Pancreas (tissue), 10 donors: ENCODE measurements at regions not wholly inside any gene's neighbourhood (a gene's known extent, or its start where the extent isn't known, plus 50 kb on each side); places are given as distances from the start of the nearest gene placed in this dataset.

ENCODE experiments used
- ATAC-seq, 4 donors: fragments of 200-7000 bp; cut with Tn5 transposase; one replicate each; pipeline versions ENCODE4 v1.8.0 to v1.9.1; 2020; ENCODE audit warnings: mild to moderate bottlenecking in 4 of 4, moderate library complexity in 4 of 4
- DNase-seq, 6 donors: peaks; one replicate each; pipeline ENCODE4 v3.0.0-alpha.2; 2020
- FAIRE-seq: peaks from 2 replicates; lab custom pipeline; 2012; peaks lifted over from hg19 to GRCh38; lab: Jason Lieb, UNC
- H3K27ac ChIP-seq, 4 donors: fragments of 200-600 bp; sonication (generic); 1 replicate in 3 of 4; 2 replicates in 1 of 4; pipeline versions ENCODE4 v1.5.0 to v1.8.0; 2020
- H3K27me3 ChIP-seq, 4 donors: fragments of 200-600 bp; one replicate each; pipeline ENCODE4 v1.8.0; 2021
- H3K36me3 ChIP-seq, 3 donors: fragments of 200-600 bp; sonication (generic) in 1 of 3; one replicate each; pipeline versions ENCODE4 v1.5.0 to v1.8.0; 2020 to 2021
- H3K4me1 ChIP-seq, 3 donors: fragments of 200-600 bp; one replicate each; pipeline ENCODE4 v1.8.0; 2021
- H3K4me3 ChIP-seq, 4 donors: fragments of 200-600 bp; sonication (generic) in 2 of 4; one replicate each; pipeline versions ENCODE4 v1.5.0 to v1.8.0; 2020 to 2021
- H3K9me3 ChIP-seq, 4 donors: fragments of 200-600 bp; one replicate each; pipeline ENCODE4 v1.8.0; 2021
- CTCF ChIP-seq, 4 donors: fragments of 200-600 bp; sonication (generic) in 3 of 4; IDR thresholded peaks; one replicate each; pipeline versions ENCODE4 v1.5.0 to v1.8.0; 2021; ENCODE audit warnings: antibody characterized with exemption in 4 of 4
- WGBS, 2 donors: extraction: QIAGEN DNeasy Blood & Tissue Kit; methylation state at CpG; one replicate each; pipeline ENCODE4 v1.1.7; 2013; 5-methylcytosine and 5-hydroxymethylcytosine counted together
- intact Hi-C, 3 donors: fragments of 100-400 bp; cut with DNase I; formaldehyde crosslinking; loops; one replicate each; pipeline versions ENCODE4 v1.11.1 to v1.14.2; 2022
- donor health status: healthy with polysubstance abuse.
- donor health status: DM: no; HTN: no; CAD: no; lungs with moderate emphysema.
- donor health status: DM: no; HTN: no; CAD: no.
- donor health status: control.
- donor health status: control.
- donor health status: Bipolar disorder and iron deficiency.
- donor health status: DM: yes; HTN: yes; CAD: no.
- donor health status: DM: no; HTN: no; CAD: no.
- donor health status: DM: no; HTN: no; CAD: no.
- donor health status: DM: yes; HTN: yes; CAD: no.

- Histone ChIP-seq H3K36me3 (no peaks in the 10 kb centered on the region), H3K9me3 (no peaks in the 10 kb centered on the region), H3K4me3 (no peak overlapping the region), H3K4me1 (no peaks in the 10 kb centered on the region), H3K27ac (no peak overlapping the region), H3K27me3 (no peaks in the 10 kb centered on the region)
- intact Hi-C loops = no loop called here
- FAIRE-seq = no peak
- no peak for ATAC-seq
- TF ChIP-seq CTCF (IDR thresholded peaks at IDR 0.05) = no peak
- WGBS, 2 donors = 24 to 30% methylated on average over 6 of the region's 6 CpGs
- DNase-seq = no peak
These were observed 91.5 kb upstream of the NLRP1 start for GRCh38 chr17:5675625-5676421.

GRCh38 chr17:5677620-5678019, 93.3 kb upstream of the NLRP1 start:
- no peaks in the 10 kb centered on the region for H3K4me1 ChIP-seq
- WGBS, 2 donors = 14 to 38% methylated on average over 1 of the region's 1 CpG
- H3K36me3 ChIP-seq = no peaks in the 10 kb centered on the region
- no peak for FAIRE-seq
- H3K9me3 ChIP-seq = no peaks in the 10 kb centered on the region
- DNase-seq = no peak
- no peak overlapping the region for H3K27ac ChIP-seq
- no peak for TF ChIP-seq CTCF (IDR thresholded peaks at IDR 0.05)
- intact Hi-C loops = no loop called here
- ATAC-seq = no peak
- H3K4me3 ChIP-seq = no peak overlapping the region
- H3K27me3 ChIP-seq = no peaks in the 10 kb centered on the region

DNA sequence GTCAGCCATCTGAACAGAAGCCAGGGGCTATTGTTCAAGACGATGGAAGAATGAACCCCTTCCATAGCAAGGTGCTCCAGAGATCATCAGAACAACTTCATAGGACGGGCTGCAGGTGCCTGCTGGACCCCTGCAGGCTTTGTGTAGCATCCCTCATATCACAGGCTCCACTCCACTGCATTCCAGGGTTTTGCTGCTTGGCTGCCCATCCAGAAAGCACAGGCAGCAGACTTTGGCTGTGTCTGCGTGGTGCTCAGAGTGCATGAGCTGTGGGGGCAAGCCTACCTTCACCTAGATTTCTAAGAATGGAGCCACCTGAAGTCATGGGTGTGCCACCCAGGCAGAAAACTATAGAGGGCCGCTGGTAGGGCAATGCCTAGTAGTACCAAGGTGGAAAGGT, 93.9 kb upstream of the NLRP1 start:
- H3K4me3 ChIP-seq = no peak overlapping the region
- no peak for TF ChIP-seq CTCF (IDR thresholded peaks at IDR 0.05)
- DNase-seq (peak in 1 of 6 donors; percentile 10), ATAC-seq (no peak), FAIRE-seq (no peak)
- intact Hi-C loops = no loop called here
- 35 to 45% methylated on average over 4 of the region's 4 CpGs for WGBS, 2 donors
- H3K27ac ChIP-seq = no peak overlapping the region
- no peaks in the 10 kb centered on the region for H3K9me3 ChIP-seq
- H3K36me3 ChIP-seq = no peaks in the 10 kb centered on the region
- no peaks in the 10 kb centered on the region for H3K27me3 ChIP-seq
- no peaks in the 10 kb centered on the region for H3K4me1 ChIP-seq

GRCh38 chr17:5680766-5681165, 96.5 kb upstream of the NLRP1 start:
- no peak for TF ChIP-seq CTCF (IDR thresholded peaks at IDR 0.05)
- no peak overlapping the region for H3K27ac ChIP-seq
- ATAC-seq (no peak), DNase-seq (no peak), FAIRE-seq (no peak)
- 19 to 37% methylated on average over 1 of the region's 1 CpG for WGBS, 2 donors
- no peaks in the 10 kb centered on the region for H3K36me3 ChIP-seq
- H3K4me1 ChIP-seq = no peaks in the 10 kb centered on the region
- H3K9me3 ChIP-seq = no peaks in the 10 kb centered on the region
- intact Hi-C loops = no loop called here
- H3K4me3 ChIP-seq = no peak overlapping the region
- H3K27me3 ChIP-seq = no peaks in the 10 kb centered on the region

GRCh38 chr17:5683241-5683640, 98.9 kb upstream of the NLRP1 start:
- H3K27me3 ChIP-seq = no peaks in the 10 kb centered on the region
- no peaks in the 10 kb centered on the region for H3K4me1 ChIP-seq
- FAIRE-seq = no peak
- intact Hi-C loops = no loop called here
- peak in 1 of 6 donors; percentile 20 for DNase-seq
- H3K4me3 ChIP-seq = no peak overlapping the region
- ATAC-seq = no peak
- H3K36me3 ChIP-seq = no peaks in the 10 kb centered on the region
- TF ChIP-seq CTCF (IDR thresholded peaks at IDR 0.05) = no peak
- H3K9me3 ChIP-seq = no peaks in the 10 kb centered on the region
- H3K27ac ChIP-seq = no peak overlapping the region
- 8% methylated on average over 6 of the region's 6 CpGs for WGBS, 2 donors
